GM18507 (cell line): ENCODE measurements at regions not wholly inside any gene's neighbourhood (a gene's known extent, or its start where the extent isn't known, plus 50 kb on each side); places are given as distances from the start of the nearest gene placed in this dataset.

Source experiments
- DNase-seq: peaks from one replicate; pipeline ENCODE4 v3.0.0; 2011; ENCODE audit warnings: low read depth; ENCODE audit not compliant: insufficient read length; ENCODE audit errors: extremely low spot score
- FAIRE-seq: peaks from 2 replicates; lab custom pipeline; 2011; peaks lifted over from hg19 to GRCh38; lab: Jason Lieb, UNC

DNA sequence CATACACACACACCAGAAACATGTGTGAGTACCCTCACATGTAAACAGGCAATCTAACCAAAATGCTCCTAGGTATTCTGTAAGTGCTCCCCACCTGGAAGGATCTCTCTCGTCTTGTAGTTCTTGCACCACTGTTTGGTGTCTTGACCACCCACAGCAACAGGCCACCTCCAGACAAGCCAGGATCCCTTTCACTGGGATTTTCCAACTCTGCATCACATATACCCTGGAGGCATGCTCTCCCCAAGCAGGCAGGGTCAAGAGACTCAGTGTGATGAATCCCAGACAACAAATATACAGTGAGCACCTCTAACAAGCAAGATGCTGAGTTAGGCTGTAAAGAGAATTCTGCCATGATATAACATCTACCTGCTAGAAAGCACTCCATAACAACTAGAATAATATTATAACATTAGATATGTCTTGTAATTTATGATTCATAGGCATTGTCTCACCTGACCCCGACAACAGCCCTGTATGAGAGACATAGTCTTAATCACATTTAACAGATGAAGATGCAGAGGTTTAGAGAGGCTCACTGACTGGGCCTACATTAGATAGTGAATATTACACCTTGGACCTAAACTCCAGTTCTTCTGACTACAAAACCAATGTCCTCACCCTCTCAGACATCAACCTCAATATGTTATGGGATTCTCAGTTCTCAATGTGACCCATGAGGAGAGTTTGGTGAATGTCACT, 76.5 kb upstream of the BCL6 start:
- FAIRE-seq (no peak), DNase-seq (no peak)

DNA sequence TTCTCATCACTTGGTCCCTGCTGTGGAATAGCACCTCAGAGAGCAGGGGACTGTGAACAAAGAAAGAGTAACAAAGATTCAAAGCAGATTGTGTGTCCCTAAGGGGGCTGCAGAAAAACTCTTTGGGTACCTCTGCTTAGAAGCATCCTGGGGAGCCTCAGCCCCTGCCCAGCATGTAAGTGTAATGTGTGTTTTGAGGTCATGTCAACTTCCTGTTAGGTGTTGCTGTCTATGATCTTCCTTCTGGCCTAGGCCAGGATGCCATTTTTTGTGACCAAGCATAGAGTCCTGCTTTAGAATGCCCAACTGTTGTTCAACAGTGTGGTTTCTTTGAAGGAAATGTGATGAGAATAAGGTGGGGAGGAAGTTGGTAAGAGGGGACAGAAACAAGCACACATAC, 77.1 kb upstream of the BCL6 start:
- DNase-seq (no peak), FAIRE-seq (no peak)

DNA sequence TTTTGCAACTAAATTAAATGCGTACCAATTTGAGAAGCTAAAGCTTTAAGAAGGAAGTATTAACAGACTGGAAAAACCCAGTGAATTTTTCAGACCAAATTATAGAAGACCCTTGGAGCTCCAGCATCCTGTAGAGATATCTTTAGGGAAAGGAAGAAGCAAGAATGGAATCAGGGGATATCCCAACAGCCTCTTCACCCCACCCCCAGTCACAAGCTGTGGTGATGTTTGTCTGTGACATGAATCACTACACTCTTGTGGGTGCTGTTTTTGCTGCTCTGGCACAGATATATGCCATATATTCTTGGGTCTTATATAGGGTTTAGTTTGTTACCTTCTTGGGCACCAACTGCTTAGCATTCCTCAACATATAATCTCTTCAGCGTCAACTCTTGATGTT, 78.5 kb upstream of the BCL6 start:
- DNase-seq: no peak
- no peak for FAIRE-seq

DNA sequence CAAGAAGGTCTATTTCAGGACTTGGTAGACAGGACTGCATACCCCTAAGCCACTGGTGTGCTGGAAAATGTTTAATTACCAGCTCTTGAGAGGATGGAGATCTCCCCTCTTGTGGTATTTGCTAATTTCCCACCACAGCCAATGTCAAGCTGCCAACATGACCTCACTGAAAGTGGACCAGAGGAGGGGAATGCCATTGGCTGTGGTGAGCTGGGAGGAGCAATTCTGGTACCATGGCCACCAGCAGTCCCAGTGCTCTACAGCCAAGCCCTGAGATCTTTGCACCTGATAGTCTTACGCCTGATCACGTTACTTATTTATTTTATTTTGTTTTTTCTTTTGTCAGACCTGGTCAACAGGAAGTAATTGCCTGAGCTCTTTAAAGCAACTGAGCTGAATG, 82.5 kb upstream of the BCL6 start:
- FAIRE-seq (no peak), DNase-seq (no peak)

DNA sequence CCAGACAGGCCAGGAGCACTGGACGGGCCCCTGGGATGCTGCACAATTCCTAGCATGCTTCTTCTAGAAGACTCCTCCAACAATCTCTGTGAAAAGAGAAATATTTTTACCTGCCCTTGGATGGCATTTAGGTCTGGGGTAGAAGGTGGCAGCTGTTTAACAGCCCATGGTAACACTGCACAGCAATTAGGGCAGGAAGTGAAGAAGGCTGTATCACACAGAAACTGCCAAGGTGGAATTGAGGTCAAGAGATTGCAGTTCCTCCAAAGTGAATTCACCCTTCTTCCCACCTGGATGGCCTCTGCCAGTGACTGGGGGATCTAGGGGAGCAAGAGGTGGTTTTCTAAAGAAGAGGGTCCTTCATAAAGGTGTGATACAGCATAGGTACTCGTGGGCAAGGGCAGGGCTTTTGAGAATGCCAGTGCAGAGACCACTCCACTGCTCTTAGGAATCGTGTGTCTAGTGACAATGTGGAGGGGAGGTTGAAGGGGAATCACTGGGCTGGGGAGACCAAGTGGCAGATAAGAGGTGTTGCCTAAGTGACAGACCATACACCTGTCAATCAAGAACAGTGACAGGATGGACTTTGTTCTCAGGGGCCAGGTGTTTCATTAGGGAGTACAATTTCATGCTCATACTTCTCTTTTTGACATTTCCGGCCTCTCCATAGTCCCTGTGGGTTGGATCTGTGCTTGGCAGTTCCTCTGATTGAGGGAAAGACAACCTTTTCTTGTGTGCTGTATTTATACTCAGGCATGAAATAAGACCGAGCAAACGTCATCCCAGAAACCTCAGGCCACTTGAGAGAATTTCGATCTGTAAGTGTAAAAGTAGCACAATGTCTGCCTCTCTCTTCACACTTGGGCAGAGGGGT, 83.5 kb upstream of the BCL6 start:
- peak; percentile 62 for FAIRE-seq
- DNase-seq: peak; percentile 7

DNA sequence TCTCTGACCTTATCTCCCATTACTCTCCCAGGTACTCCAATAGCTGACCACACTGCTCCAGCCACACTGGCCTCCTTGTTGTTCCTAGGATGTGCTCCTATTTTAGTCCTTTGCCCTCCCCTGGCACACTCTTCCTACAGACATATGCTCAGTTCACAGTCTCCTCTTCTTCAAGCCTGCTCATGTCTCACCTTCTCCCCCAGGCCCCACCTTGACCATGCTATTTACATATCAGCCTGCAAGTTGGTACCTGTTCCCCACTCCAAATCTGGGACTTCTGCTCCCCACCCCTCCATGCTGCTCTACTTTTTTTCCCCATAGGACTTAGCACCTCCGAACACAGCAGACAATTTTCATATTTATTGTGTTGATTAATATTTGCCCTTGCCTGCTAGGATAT, 84.9 kb upstream of the BCL6 start:
- DNase-seq (no peak), FAIRE-seq (no peak)

DNA sequence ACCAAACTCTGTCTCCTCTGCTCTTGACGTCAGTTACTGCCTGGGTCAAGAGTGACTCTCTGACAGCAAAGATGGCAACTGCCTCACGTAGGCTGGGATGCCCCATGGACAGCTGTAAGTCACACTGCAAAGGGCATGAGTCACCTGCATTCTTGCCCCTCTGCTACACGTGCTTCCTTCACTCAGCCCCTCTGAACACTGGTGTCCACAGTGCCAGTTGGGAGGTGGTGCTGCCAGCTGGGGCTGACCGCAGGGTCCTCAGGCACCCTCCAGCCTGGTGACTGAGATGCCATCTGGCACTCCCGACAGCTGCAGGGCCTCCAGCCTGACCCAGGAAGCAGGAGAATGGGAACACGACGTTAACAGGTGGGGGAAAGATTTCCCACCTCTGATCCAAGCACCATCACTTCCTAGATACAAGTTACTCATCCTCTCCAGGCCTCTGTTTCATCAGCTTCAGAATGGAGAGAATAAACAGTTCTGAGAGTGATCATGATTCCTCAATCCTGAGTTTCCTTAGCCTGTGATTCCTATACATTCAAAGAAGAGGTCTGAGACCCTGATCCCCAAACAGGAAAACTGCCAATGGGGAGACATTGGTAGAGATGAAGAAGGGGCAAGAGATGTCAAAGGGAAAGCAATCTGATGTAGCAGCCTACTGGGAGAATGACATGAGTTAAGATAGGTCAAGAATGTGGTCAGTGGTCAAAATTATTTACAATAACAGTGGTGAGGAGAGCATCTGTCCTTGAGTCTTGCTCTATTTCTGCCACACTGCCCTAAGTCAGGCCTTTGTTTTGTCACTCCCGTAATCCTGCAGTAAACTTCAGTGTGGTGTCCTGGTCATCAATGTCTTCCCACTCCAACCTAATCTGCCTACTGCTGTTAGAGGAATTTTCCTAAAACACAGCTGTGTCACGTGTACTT, 86.1 kb upstream of the BCL6 start:
- FAIRE-seq (no peak), DNase-seq (no peak)

DNA sequence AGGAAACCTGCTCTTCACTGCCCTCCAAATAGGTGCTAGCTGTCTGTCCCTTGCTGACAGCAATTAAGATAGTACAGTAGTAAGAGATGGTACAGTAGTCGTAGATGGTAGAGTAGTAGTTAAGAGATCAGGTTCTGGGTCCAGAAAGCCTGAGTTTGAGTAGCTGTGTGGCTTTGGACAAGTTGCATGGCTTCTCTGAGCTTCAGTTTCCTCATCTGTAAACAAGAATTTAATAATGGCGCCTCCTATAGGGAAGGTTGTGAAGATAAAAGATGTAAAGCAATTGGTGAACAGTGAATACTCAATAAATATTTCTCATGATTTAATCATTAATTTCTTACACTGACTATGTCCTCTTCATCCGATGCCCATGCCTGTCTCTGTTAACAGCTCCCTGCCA, 86.9 kb upstream of the BCL6 start:
- DNase-seq: no peak
- no peak for FAIRE-seq

DNA sequence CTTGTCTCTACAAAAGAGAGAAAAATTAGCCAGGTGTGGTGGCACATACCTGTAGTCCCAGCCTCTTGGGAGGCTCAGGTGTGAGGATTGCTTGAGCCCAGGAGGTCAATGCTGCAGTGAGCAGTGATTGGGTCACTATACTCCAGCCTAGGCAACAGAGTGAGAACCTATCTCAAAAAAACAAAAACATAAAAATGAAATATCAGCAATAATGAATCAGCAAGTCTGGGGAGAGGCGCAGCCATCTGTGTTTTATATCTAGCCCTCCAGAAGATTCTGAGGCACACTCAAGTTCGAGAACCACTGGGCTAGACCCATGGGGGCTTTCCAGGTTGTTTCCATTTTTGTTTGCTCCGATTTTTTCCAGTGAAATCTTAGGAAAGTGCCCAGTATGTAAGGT, 88.1 kb upstream of the BCL6 start:
- DNase-seq (no peak), FAIRE-seq (no peak)

DNA sequence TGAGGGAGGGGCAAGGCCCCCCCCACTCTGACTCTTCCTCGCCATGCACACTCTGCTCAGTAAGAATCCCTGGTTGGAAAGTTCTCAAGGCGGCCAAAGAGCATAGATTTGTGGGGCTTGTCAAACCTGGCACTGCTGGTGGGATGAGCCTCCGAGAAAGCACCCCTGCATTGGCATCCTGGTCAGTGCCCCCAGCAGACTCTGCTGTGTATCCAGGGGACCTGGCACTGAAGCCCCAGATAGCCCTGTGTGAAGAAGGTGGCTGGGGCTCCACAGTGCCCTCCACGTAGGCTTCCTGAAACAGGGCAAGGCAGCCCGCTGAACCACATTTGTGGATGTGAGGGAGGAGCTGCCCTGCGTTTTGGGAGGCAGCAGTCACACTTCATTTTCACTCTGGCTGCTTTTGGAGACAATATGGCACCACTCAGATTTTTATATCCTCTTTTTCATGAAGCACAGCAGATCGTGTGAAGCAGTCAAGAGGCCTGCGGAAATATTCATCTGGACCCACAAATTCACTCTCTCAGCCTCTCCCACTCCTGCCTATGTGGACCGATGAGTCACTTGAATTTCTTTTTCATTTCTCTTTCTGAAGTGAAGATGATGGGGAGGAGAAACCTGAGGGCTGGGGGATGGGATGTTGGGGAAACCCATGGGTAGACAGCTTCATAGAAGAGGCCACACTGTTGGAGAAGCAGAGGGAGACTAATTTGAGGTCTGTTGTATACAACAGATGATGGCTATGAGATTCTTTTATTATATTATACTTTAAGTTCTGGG, 88.7 kb upstream of the BCL6 start:
- FAIRE-seq: no peak

DNA sequence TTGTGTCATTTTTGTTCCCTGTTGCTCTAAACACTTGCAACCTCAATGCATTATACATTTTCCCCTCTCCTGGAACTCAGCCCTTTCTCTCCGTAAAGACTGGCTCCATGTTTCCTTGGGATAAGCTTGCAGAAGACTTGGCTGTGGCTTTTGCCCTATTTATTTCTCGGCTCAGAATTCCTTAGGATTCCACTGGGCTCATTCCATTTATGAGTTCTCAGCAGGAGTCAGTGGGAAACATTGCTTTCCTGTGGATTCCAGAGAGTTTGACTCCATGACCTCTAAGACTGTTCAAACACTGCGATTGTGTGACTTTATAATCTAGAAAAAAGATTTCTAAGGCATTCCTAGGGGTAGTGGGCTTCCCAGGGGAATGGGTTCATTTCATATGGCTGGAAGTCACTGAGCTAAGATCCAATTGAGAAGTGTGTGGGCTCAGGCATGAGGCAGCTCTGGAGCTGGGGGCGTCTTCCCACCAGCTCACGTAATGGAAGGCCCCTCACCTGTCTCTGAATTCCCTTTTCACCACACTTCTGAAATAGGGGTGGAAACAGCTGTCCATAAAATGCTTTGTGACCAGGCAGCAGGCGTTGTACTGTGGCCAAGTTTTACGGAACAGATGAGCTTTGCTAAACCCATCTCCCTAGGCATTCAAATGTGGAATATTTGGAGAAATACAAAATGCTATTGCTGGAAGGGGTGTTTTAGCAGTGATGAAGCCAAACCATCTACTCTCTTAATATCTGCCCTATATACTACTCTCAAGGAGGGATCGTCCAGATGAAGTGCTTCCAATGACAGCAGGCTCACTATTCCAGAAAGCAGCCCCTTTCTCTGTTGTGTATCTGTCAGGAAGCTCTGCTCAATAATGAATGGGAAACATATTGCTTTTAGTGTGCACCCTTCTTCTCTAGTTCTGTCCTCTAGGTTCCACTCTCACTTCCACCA, 91.8 kb upstream of the BCL6 start:
- FAIRE-seq (no peak), DNase-seq (no peak)

More for the DNA sequence above, 88.7 kb upstream of the BCL6 start:
- no peak for DNase-seq

DNA sequence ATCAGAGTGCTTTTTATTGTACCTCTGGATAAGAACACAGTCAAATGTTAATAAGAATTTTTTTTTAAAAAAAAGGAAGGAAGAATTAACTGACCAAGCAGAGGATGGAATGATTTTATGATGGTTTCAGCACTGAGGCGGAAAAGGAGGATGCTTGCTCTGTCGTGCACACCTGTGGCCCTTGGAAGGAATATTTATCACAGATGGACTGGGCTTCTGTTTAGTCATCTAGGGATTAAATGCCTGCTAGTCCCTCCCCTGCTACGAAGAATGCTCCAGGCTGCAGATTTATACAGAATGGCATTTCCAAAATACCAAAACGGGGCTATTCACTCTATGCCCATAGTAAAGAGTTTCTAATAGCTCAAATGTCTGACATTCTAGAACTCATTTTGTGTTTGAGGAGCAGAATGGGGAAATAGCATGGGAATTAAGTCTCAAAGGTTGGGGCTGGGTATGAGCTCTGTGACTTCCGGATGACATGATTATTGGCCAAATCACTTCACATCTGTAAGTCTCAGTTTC, 92.8 kb upstream of the BCL6 start:
- FAIRE-seq (no peak), DNase-seq (no peak)

DNA sequence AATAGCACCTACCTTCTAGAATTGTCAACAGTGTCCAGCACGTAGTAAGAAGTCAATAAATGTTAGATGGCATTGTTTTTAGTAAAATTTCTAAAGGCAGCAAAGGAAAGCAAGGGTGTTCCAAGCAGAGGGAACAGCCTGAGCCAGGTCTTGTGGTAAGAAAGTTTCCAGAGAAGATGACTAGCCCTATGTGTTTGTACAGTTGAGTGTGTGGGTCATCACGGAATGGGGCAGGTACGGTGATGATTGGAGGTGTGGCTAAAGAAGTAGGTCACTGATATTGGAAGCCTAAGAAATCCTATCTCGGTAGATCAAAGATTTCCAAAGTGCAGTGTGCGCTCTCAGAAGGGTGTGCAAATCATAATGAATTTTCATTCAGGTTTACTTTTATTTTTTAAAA, 94.2 kb upstream of the BCL6 start:
- FAIRE-seq: no peak
- no peak for DNase-seq

DNA sequence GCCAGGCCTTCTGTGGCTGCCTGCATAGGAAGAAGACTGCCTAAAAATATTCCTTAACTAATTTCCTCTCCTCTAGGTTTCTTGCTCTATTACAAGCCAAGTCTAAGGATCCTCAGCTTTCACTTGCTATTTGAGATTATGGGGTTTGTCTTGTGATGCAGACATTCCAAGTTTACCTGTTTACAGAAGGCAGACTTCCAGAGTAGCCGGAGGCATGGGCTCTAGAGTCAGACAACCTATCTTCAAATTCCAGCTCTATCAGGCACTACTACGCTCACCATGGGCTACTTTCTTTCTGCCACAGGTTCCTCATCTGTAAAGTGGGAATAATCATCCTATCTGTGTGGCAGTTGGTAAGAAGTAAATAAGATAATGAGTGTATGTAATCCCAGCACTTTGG, 95.6 kb upstream of the BCL6 start:
- FAIRE-seq: no peak

DNA sequence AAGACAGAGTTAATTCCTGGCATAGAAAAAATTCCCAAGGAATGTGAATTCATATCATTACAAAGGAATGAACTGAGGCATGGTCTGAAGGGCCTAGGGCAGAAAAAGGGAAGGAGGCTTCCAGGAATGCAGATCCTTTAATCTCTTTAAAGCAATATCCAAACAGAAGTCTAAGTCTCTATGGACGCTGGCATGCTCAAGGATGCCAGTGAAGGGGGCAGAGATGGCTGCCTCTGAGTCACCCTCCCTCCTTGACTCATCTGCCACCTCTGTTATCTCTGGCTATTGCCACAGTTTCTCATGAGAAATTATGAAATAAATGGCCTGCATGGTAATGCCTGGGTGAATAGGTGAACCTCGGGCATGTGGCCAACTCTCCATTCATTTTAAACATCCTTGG, 96.3 kb upstream of the BCL6 start:
- no peak for DNase-seq
- no peak for FAIRE-seq

More for the DNA sequence above, 95.6 kb upstream of the BCL6 start:
- DNase-seq: no peak

DNA sequence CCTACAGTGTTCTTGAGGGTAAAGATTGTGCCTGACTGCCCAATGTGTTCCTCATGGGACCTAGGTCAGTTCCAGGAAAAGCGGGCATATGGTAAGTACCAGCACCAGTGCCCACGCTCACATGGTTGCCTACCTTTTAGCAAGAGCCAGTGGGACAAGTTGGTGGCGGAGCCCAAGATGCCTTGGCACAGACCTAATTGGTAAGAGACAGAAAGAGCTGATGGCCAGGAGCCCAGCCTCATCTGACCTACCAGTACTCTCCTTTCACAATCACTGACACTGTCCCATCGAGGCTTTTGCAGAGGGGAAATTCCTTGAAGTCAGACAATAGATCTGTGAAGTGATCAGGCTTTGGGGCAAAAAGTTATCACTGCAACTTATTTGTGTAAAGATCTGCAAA, 98.4 kb upstream of the BCL6 start:
- FAIRE-seq: no peak
- DNase-seq: no peak

DNA sequence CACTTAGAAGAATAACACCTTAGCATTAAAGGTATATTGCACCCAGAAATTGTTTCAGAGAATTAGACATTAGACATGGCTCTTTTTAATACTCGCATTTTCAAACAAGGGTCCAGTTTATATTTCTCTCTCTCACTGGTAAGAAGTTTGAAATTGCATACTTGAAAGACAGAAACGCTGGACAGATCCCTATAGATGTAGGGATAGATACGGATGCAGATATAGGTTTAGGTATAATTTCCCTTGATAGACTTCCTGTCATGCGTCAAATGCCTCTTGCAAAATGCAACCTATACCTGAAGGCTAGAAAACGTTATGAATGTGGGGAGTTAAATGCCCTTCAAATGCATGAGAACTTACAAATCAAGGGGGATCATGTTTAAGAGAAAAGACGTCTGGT, 99.4 kb upstream of the BCL6 start:
- no peak for DNase-seq
- FAIRE-seq: no peak

DNA sequence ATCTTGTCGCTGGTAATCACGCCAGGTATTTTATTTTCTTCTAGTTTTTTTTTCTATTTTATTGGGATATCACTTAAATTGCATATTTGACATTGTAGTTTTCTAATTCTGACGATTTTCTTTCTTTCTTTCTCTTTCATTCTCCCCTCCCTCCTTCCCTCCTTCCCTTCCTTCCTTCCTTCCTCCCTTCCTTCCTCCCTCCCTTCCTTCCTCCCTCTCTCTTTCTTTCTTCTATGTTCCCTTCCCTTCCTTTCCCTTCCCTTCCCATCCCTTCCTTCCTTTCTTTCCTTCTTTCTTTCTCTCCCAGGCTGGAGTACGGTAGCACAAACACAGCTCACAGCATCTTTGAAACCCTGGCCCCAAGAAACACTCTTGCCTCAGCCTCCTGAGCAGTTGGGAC, 100.6 kb upstream of the BCL6 start:
- no peak for FAIRE-seq

More for the DNA sequence above, 100.6 kb upstream of the BCL6 start:
- no peak for DNase-seq
